ENCODE measurements at regions not wholly inside any gene's neighbourhood (a gene's known extent, or its start where the extent isn't known, plus 50 kb on each side); places are given as distances from the start of the nearest gene placed in this dataset.

DNA sequence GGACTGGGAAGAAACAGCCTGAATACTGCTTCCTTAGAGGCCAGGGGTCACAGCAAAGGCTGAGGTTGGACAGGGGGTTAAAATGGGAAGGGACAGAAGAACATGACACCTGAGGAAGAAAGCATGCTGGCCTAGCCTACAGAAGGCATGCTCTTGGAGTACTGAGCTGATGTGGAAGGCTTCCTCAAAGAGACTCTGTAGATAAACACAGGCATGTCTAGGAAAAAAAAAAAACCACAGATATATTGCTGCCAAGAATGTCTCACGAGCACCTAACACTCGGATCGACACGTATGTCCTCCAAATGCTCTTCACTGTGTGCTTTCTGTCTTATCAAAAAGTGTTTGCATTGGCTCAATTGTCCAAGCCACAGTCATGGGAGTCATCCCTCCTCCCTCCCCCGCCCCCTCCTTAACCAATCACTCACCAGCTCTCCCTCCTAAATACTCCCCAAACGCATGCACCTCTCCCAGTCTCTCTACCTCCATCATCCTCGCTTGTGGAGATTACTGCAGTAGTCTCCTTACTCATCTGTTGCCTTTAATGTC lies 101.1 kb upstream of the LRFN2 start:
- Mint-ChIP-seq H3K27me3 (ENCODE audit: unreplicated experiment) (peaks cover 5% of the 10 kb centered on the region), H3K36me3 (ENCODE audit: unreplicated experiment) (peaks cover 3% of the 10 kb centered on the region), H3K27ac (ENCODE audit: unreplicated experiment) (no peak overlapping the region), H3K4me1 (ENCODE audit: low read depth, unreplicated experiment) (peaks cover 6% of the 10 kb centered on the region), H3K4me3 (ENCODE audit: unreplicated experiment) (no peak overlapping the region), H3K9me3 (ENCODE audit: unreplicated experiment) (no peaks in the 10 kb centered on the region)
- TF ChIP-seq, protein P1, sequence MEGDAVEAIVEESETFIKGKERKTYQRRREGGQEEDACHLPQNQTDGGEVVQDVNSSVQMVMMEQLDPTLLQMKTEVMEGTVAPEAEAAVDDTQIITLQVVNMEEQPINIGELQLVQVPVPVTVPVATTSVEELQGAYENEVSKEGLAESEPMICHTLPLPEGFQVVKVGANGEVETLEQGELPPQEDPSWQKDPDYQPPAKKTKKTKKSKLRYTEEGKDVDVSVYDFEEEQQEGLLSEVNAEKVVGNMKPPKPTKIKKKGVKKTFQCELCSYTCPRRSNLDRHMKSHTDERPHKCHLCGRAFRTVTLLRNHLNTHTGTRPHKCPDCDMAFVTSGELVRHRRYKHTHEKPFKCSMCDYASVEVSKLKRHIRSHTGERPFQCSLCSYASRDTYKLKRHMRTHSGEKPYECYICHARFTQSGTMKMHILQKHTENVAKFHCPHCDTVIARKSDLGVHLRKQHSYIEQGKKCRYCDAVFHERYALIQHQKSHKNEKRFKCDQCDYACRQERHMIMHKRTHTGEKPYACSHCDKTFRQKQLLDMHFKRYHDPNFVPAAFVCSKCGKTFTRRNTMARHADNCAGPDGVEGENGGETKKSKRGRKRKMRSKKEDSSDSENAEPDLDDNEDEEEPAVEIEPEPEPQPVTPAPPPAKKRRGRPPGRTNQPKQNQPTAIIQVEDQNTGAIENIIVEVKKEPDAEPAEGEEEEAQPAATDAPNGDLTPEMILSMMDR (IDR thresholded peaks at IDR 0.05; ENCODE audit: partially characterized antibody, unreplicated experiment): no peak
- no peak for DNase-seq

- DNase-seq: no peak
- Mint-ChIP-seq H3K36me3 (ENCODE audit: unreplicated experiment) (peaks cover 3% of the 10 kb centered on the region), H3K4me3 (ENCODE audit: unreplicated experiment) (no peak overlapping the region), H3K27ac (ENCODE audit: unreplicated experiment) (no peak overlapping the region), H3K27me3 (ENCODE audit: unreplicated experiment) (peaks cover 5% of the 10 kb centered on the region), H3K4me1 (ENCODE audit: low read depth, unreplicated experiment) (no peaks in the 10 kb centered on the region), H3K9me3 (ENCODE audit: unreplicated experiment) (no peaks in the 10 kb centered on the region)
- TF ChIP-seq, protein P1 (IDR thresholded peaks at IDR 0.05; ENCODE audit: partially characterized antibody, unreplicated experiment): no peak
Measured at GRCh38 chr6:40685862-40686261, 98.7 kb upstream of the LRFN2 start.

GRCh38 chr6:40681622-40682021 lies 94.5 kb upstream of the LRFN2 start:
- H3K27me3 Mint-ChIP-seq (ENCODE audit: unreplicated experiment): peaks cover 1% of the 10 kb centered on the region
- no peaks in the 10 kb centered on the region for H3K4me1 Mint-ChIP-seq (ENCODE audit: low read depth, unreplicated experiment)
- TF ChIP-seq, protein P1 (IDR thresholded peaks at IDR 0.05; ENCODE audit: partially characterized antibody, unreplicated experiment): no peak

DNA sequence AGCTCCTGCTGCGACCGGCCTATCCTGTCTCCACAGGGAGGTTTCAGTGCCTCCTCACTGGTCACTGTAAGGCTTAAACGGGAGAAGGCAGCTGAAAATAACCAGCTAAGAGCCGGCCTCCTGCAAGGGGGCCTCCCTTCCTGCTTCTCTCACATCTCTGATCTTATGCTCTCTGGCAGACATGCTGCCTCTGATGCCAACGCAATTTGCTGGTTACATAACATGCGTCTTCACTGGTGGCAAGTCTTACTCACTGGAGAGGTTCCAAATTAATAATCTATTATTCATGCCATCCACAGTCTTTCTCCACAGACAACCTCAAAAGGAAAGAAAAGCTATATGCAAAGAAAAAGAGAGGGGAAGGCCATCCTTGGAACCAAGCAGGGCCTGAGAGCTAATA lies 91.8 kb upstream of the LRFN2 start:
- DNase-seq: no peak
- Mint-ChIP-seq H3K27me3 (ENCODE audit: unreplicated experiment) (peaks cover 1% of the 10 kb centered on the region), H3K4me1 (ENCODE audit: low read depth, unreplicated experiment) (no peaks in the 10 kb centered on the region), H3K9me3 (ENCODE audit: unreplicated experiment) (peaks cover 3% of the 10 kb centered on the region), H3K36me3 (ENCODE audit: unreplicated experiment) (no peaks in the 10 kb centered on the region), H3K27ac (ENCODE audit: unreplicated experiment) (no peak overlapping the region), H3K4me3 (ENCODE audit: unreplicated experiment) (no peak overlapping the region)
- TF ChIP-seq, protein P1 (IDR thresholded peaks at IDR 0.05; ENCODE audit: partially characterized antibody, unreplicated experiment): no peak

More at GRCh38 chr6:40681622-40682021, 94.5 kb upstream of the LRFN2 start:
- peaks cover 3% of the 10 kb centered on the region for H3K9me3 Mint-ChIP-seq (ENCODE audit: unreplicated experiment)
- no peak overlapping the region for H3K4me3 Mint-ChIP-seq (ENCODE audit: unreplicated experiment)
- no peak overlapping the region for H3K27ac Mint-ChIP-seq (ENCODE audit: unreplicated experiment)
- H3K36me3 Mint-ChIP-seq (ENCODE audit: unreplicated experiment): peaks cover 3% of the 10 kb centered on the region
- no peak for DNase-seq

DNA sequence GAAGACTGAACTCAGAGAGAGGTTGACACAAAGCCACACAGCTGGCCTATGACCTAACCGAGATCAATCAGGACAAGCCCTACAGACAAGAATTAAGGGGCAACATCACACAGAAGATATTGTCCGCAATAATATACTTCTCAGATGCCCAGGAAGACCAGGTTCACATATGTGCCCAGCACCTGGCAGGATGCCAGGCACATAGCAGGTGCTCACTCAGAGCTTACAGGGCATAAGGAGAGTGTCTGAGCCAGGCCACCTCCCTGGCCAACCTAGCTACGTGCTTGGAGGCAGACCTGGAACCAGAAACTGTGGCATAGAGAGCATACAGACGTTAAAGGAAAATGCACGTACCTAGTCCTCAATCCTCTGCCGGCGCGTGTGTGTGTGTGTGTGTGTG lies 87.0 kb upstream of the LRFN2 start:
- H3K9me3 Mint-ChIP-seq (ENCODE audit: unreplicated experiment): peaks cover 3% of the 10 kb centered on the region
- no peak overlapping the region for H3K27ac Mint-ChIP-seq (ENCODE audit: unreplicated experiment)
- no peaks in the 10 kb centered on the region for H3K27me3 Mint-ChIP-seq (ENCODE audit: unreplicated experiment)
- no peak overlapping the region for H3K4me3 Mint-ChIP-seq (ENCODE audit: unreplicated experiment)
- TF ChIP-seq, protein P1 (IDR thresholded peaks at IDR 0.05; ENCODE audit: partially characterized antibody, unreplicated experiment): no peak
- DNase-seq: no peak
- no peaks in the 10 kb centered on the region for H3K36me3 Mint-ChIP-seq (ENCODE audit: unreplicated experiment)
- H3K4me1 Mint-ChIP-seq (ENCODE audit: low read depth, unreplicated experiment): no peaks in the 10 kb centered on the region

All from glutamatergic neuron (in vitro differentiated cells).